ENCODE measurements at regions not wholly inside any gene's neighbourhood (a gene's known extent, or its start where the extent isn't known, plus 50 kb on each side); places are given as distances from the start of the nearest gene placed in this dataset.

- DNase-seq (ENCODE audit: low spot score): no peak
These were observed 176.6 kb downstream of the BCL11B start for GRCh38 chr14:99095369-99095768.

- no peak for DNase-seq (ENCODE audit: low spot score)
These were observed 173.8 kb downstream of the BCL11B start for GRCh38 chr14:99098199-99098598.

- no peak for DNase-seq (ENCODE audit: low spot score)
These were observed 172.8 kb downstream of the BCL11B start for GRCh38 chr14:99099051-99099787.

GRCh38 chr14:99100497-99101270 lies 171.3 kb downstream of the BCL11B start:
- DNase-seq (ENCODE audit: low spot score): no peak

- no peak for DNase-seq (ENCODE audit: low spot score)
These were observed 170.0 kb downstream of the BCL11B start for GRCh38 chr14:99101855-99102461.

GRCh38 chr14:99116741-99117295 lies 155.2 kb downstream of the BCL11B start:
- DNase-seq (ENCODE audit: low spot score): no peak

- no peak for DNase-seq (ENCODE audit: low spot score)
These were observed 154.3 kb downstream of the BCL11B start for GRCh38 chr14:99117671-99118045.

GRCh38 chr14:99118046-99118721 lies 153.8 kb downstream of the BCL11B start:
- DNase-seq (ENCODE audit: low spot score): no peak

- no peak for DNase-seq (ENCODE audit: low spot score)
These were observed 153.1 kb downstream of the BCL11B start for GRCh38 chr14:99118946-99119345.

All from HuH-7 (cell line).